ENCODE measurements at regions not wholly inside any gene's neighbourhood (a gene's known extent, or its start where the extent isn't known, plus 50 kb on each side); places are given as distances from the start of the nearest gene placed in this dataset.

DNA sequence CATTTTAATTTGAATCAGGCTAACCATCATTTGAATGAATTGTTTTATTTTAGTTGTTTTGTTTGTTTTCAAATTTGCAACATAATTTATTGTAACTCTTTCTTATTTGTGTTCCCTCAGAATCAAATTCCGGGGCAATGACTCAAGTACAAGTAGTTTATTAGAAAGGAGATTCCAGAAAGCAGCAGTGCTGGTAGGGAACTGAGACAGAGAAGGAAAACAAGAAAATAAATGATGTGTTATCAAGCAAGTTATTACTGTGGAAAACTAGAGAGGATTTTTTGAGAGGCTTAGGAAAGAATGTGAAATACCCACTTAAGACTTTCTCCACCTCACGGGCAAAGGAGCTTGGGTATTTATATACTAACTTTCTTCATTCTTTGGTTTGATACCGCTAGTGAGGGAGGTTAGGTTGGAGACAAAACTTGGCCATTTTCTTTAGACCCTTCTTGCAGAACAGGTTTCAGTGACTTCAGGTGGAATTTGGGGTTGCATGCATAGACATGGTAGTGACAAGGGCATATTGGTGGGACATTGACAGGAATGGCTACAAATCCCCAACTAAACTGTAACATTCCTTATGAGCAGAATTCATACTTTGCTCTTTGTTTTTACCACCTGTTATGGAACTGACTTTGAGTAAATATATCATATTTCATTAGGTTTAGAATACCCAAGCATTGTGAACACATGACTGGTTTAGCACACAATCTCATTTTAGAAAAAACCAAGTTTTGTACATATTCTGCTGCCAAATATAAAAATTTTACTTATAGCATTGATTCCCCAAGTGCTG is 254.3 kb downstream of the ZBBX start:
- no peaks in the 10 kb centered on the region for H3K27me3 ChIP-seq (ENCODE audit: insufficient read depth, low read depth, low read length)
- no peaks in the 10 kb centered on the region for H4K20me1 ChIP-seq (ENCODE audit: insufficient read depth)
- no peak overlapping the region for H3K4me2 ChIP-seq (ENCODE audit: low read length)
- TF ChIP-seq EP300 (conservative IDR thresholded peaks at IDR 0.05; ENCODE audit: poor library complexity, severe bottlenecking) (no peak), EZH2 (IDR thresholded peaks at IDR 0.05; ENCODE audit: borderline replicate concordance, insufficient read depth, low read length, poor library complexity, severe bottlenecking) (no peak), MXI1 (conservative IDR thresholded peaks at IDR 0.05; ENCODE audit: poor library complexity, severe bottlenecking) (no peak), POLR2AphosphoS5 (IDR thresholded peaks at IDR 0.05) (no peak), SMC3 (conservative IDR thresholded peaks at IDR 0.05; ENCODE audit: poor library complexity) (no peak), RAD21 (conservative IDR thresholded peaks at IDR 0.05) (no peak), TAF1 (IDR thresholded peaks at IDR 0.05; ENCODE audit: low read depth) (no peak)
- TF ChIP-seq, protein P1, sequence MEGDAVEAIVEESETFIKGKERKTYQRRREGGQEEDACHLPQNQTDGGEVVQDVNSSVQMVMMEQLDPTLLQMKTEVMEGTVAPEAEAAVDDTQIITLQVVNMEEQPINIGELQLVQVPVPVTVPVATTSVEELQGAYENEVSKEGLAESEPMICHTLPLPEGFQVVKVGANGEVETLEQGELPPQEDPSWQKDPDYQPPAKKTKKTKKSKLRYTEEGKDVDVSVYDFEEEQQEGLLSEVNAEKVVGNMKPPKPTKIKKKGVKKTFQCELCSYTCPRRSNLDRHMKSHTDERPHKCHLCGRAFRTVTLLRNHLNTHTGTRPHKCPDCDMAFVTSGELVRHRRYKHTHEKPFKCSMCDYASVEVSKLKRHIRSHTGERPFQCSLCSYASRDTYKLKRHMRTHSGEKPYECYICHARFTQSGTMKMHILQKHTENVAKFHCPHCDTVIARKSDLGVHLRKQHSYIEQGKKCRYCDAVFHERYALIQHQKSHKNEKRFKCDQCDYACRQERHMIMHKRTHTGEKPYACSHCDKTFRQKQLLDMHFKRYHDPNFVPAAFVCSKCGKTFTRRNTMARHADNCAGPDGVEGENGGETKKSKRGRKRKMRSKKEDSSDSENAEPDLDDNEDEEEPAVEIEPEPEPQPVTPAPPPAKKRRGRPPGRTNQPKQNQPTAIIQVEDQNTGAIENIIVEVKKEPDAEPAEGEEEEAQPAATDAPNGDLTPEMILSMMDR (IDR thresholded peaks at IDR 0.05; ENCODE audit: poor library complexity, severe bottlenecking) = no peak
- TF ChIP-seq, protein P2, sequence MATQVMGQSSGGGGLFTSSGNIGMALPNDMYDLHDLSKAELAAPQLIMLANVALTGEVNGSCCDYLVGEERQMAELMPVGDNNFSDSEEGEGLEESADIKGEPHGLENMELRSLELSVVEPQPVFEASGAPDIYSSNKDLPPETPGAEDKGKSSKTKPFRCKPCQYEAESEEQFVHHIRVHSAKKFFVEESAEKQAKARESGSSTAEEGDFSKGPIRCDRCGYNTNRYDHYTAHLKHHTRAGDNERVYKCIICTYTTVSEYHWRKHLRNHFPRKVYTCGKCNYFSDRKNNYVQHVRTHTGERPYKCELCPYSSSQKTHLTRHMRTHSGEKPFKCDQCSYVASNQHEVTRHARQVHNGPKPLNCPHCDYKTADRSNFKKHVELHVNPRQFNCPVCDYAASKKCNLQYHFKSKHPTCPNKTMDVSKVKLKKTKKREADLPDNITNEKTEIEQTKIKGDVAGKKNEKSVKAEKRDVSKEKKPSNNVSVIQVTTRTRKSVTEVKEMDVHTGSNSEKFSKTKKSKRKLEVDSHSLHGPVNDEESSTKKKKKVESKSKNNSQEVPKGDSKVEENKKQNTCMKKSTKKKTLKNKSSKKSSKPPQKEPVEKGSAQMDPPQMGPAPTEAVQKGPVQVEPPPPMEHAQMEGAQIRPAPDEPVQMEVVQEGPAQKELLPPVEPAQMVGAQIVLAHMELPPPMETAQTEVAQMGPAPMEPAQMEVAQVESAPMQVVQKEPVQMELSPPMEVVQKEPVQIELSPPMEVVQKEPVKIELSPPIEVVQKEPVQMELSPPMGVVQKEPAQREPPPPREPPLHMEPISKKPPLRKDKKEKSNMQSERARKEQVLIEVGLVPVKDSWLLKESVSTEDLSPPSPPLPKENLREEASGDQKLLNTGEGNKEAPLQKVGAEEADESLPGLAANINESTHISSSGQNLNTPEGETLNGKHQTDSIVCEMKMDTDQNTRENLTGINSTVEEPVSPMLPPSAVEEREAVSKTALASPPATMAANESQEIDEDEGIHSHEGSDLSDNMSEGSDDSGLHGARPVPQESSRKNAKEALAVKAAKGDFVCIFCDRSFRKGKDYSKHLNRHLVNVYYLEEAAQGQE (IDR thresholded peaks at IDR 0.05; ENCODE audit: borderline replicate concordance) = no peak
- no peaks in the 10 kb centered on the region for H3K36me3 ChIP-seq (ENCODE audit: insufficient read depth, low read length)
- H3K9me3 ChIP-seq (ENCODE audit: low read length) = no peaks in the 10 kb centered on the region
- H3F3A ChIP-seq (ENCODE audit: insufficient read depth, low read length, poor library complexity, severe bottlenecking) = no peaks in the 10 kb centered on the region
- no peak overlapping the region for H2AFZ ChIP-seq (ENCODE audit: low read depth, low read length)
- H3K9ac ChIP-seq (ENCODE audit: low read length) = no peak overlapping the region
- no peaks in the 10 kb centered on the region for H3K79me2 ChIP-seq (replicated peaks; ENCODE audit: insufficient read depth, low read length)
- no peaks in the 10 kb centered on the region for H3K9me2 ChIP-seq (ENCODE audit: insufficient read depth, low read length)
- no peak overlapping the region for H3K27ac ChIP-seq (ENCODE audit: low read length)
- no peak overlapping the region for H3K4me3 ChIP-seq (ENCODE audit: low read length)

DNA sequence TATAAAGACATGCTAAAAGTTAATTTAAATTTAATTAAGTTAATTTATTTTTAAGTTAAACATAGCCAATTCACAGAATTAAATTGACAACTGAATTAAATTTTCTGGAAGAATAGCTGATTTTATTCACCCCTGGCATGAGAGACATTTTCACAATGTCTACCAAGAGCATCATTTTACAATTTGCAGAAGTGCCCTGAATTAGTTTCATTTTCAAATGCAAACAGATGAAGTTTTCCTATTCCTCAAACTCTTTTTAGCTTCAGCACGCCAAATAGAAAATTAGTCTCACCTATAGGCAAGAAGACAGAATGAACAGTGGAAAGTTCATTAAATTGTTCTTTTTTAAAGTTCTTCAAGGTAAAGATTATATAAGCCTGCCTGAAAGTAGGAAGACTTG is 259.3 kb downstream of the ZBBX start:
- Histone ChIP-seq H3K9ac (ENCODE audit: low read length) (no peak overlapping the region), H3K36me3 (ENCODE audit: insufficient read depth, low read length) (no peaks in the 10 kb centered on the region), H3K4me2 (ENCODE audit: low read length) (no peak overlapping the region), H3F3A (ENCODE audit: insufficient read depth, low read length, poor library complexity, severe bottlenecking) (no peaks in the 10 kb centered on the region), H3K4me3 (ENCODE audit: low read length) (no peak overlapping the region), H3K27me3 (ENCODE audit: insufficient read depth, low read depth, low read length) (no peaks in the 10 kb centered on the region), H4K20me1 (ENCODE audit: insufficient read depth) (no peaks in the 10 kb centered on the region), H3K9me3 (ENCODE audit: low read length) (no peaks in the 10 kb centered on the region), H3K79me2 (replicated peaks; ENCODE audit: insufficient read depth, low read length) (no peaks in the 10 kb centered on the region), H3K27ac (ENCODE audit: low read length) (no peak overlapping the region), H3K9me2 (ENCODE audit: insufficient read depth, low read length) (no peaks in the 10 kb centered on the region), H2AFZ (ENCODE audit: low read depth, low read length) (no peak overlapping the region)
- no peak for TF ChIP-seq EZH2 (IDR thresholded peaks at IDR 0.05; ENCODE audit: borderline replicate concordance, insufficient read depth, low read length, poor library complexity, severe bottlenecking)
- TF ChIP-seq RAD21 (conservative IDR thresholded peaks at IDR 0.05) = no peak
- TF ChIP-seq MXI1 (conservative IDR thresholded peaks at IDR 0.05; ENCODE audit: poor library complexity, severe bottlenecking) = no peak
- no peak for TF ChIP-seq POLR2AphosphoS5 (IDR thresholded peaks at IDR 0.05)
- no peak for TF ChIP-seq EP300 (conservative IDR thresholded peaks at IDR 0.05; ENCODE audit: poor library complexity, severe bottlenecking)
- TF ChIP-seq SMC3 (conservative IDR thresholded peaks at IDR 0.05; ENCODE audit: poor library complexity) = no peak
- no peak for TF ChIP-seq TAF1 (IDR thresholded peaks at IDR 0.05; ENCODE audit: low read depth)
- TF ChIP-seq, protein P2 (IDR thresholded peaks at IDR 0.05; ENCODE audit: borderline replicate concordance) = no peak
- TF ChIP-seq, protein P1 (IDR thresholded peaks at IDR 0.05; ENCODE audit: poor library complexity, severe bottlenecking) = no peak

Measured in neural cell (in vitro differentiated cells).